HUES64 (cell line): ENCODE measurements at regions not wholly inside any gene's neighbourhood (a gene's known extent, or its start where the extent isn't known, plus 50 kb on each side); places are given as distances from the start of the nearest gene placed in this dataset.
"Not testable (repeated sequence)": the region's sequence is repeated elsewhere in the genome, so short reads cannot be mapped to it uniquely, and the experiment has no call there.

ENCODE experiments used
- H3K27ac ChIP-seq: 2 replicates; pipeline ENCODE4 v1.7.0; 2013; ENCODE audit warnings: low read depth, low read length, inconsistent platforms
- H3K27me3 ChIP-seq: 2 replicates; pipeline ENCODE4 v1.6.1; 2013; ENCODE audit warnings: mild to moderate bottlenecking, low read length; ENCODE audit not compliant: insufficient read depth
- H3K36me3 ChIP-seq: 2 replicates; pipeline ENCODE4 v1.6.1; 2013; ENCODE audit warnings: mild to moderate bottlenecking, low read length; ENCODE audit not compliant: insufficient read depth
- H3K4me1 ChIP-seq: 2 replicates; pipeline ENCODE4 v1.6.1; 2013; ENCODE audit warnings: mild to moderate bottlenecking, low read length, moderate library complexity; ENCODE audit not compliant: insufficient read depth
- H3K4me3 ChIP-seq: 2 replicates; pipeline ENCODE4 v1.5.1; 2013; ENCODE audit warnings: mild to moderate bottlenecking, low read length, moderate library complexity
- H3K9ac ChIP-seq: 2 replicates; pipeline ENCODE4 v1.6.1; 2013; ENCODE audit warnings: mild to moderate bottlenecking, low read depth, low read length
- H3K9me3 ChIP-seq: 2 replicates; pipeline ENCODE4 v1.6.1; 2013; ENCODE audit warnings: low read depth, low read length; ENCODE audit not compliant: insufficient read depth
- WGBS: fragments of 150-250, 120-280 bp; methylation state at CpG from one replicate; pipeline ENCODE4 v1.1.7; 2013; ENCODE audit warnings: missing lambda C conversion rate; 5-methylcytosine and 5-hydroxymethylcytosine counted together

- not testable (repeated sequence) for H3K36me3 ChIP-seq, H3K9me3 ChIP-seq, H3K4me3 ChIP-seq, H3K27me3 ChIP-seq, H3K27ac ChIP-seq, H3K9ac ChIP-seq, H3K4me1 ChIP-seq
- WGBS = 91% methylated on average over 41 of the region's 43 CpGs
These were observed 1547.2 kb downstream of the RPIA start for GRCh38 chr2:90238505-90239230.

- WGBS = 90% methylated on average over 3 of the region's 6 CpGs
- H3K9me3 ChIP-seq, H3K4me1 ChIP-seq, H3K36me3 ChIP-seq, H3K9ac ChIP-seq, H3K27me3 ChIP-seq, H3K4me3 ChIP-seq, H3K27ac ChIP-seq: not testable (repeated sequence)
These were observed 1548.3 kb downstream of the RPIA start for GRCh38 chr2:90239769-90240168.

- not testable (repeated sequence) for H3K27me3 ChIP-seq, H3K9ac ChIP-seq, H3K36me3 ChIP-seq, H3K4me1 ChIP-seq, H3K9me3 ChIP-seq, H3K27ac ChIP-seq
- WGBS = 90% methylated on average over 90 of the region's 94 CpGs
- peak overlapping the region; percentile 45 for H3K4me3 ChIP-seq
These were observed 1553.7 kb downstream of the RPIA start for GRCh38 chr2:90244902-90245765.

GRCh38 chr2:90248400-90248799, 1556.9 kb downstream of the RPIA start:
- not testable (repeated sequence) for H3K9me3 ChIP-seq, H3K4me1 ChIP-seq, H3K27me3 ChIP-seq, H3K4me3 ChIP-seq, H3K36me3 ChIP-seq, H3K27ac ChIP-seq, H3K9ac ChIP-seq
- whole genome bisulfite sequencing = 95% methylated on average over 8 of the region's 14 CpGs

- 79% methylated on average over 8 of the region's 8 CpGs for WGBS
- H3K4me1 ChIP-seq, H3K36me3 ChIP-seq, H3K27me3 ChIP-seq, H3K9ac ChIP-seq, H3K4me3 ChIP-seq, H3K27ac ChIP-seq, H3K9me3 ChIP-seq: not testable (repeated sequence)
These were observed 1558.9 kb downstream of the RPIA start for GRCh38 chr2:90250350-90250749.

GRCh38 chr2:90251576-90251975, 1560.1 kb downstream of the RPIA start:
- H3K4me1 ChIP-seq, H3K4me3 ChIP-seq, H3K9me3 ChIP-seq, H3K9ac ChIP-seq, H3K36me3 ChIP-seq, H3K27me3 ChIP-seq, H3K27ac ChIP-seq: not testable (repeated sequence)
- 89% methylated on average over 2 of the region's 2 CpGs for WGBS

GRCh38 chr2:90253306-90253705, 1561.8 kb downstream of the RPIA start:
- not testable (repeated sequence) for H3K4me3 ChIP-seq, H3K9me3 ChIP-seq, H3K27me3 ChIP-seq, H3K4me1 ChIP-seq, H3K36me3 ChIP-seq, H3K27ac ChIP-seq, H3K9ac ChIP-seq
- 81% methylated on average over 8 of the region's 8 CpGs for WGBS

- H3K9me3 ChIP-seq, H3K9ac ChIP-seq, H3K4me1 ChIP-seq, H3K36me3 ChIP-seq, H3K27me3 ChIP-seq, H3K27ac ChIP-seq, H3K4me3 ChIP-seq: not testable (repeated sequence)
- WGBS = 95% methylated on average over 1 of the region's 1 CpG
These were observed 1575.4 kb downstream of the RPIA start for GRCh38 chr2:90266888-90267287.

GRCh38 chr2:90287751-90288150, 1596.3 kb downstream of the RPIA start:
- not testable (repeated sequence) for H3K9ac ChIP-seq, H3K4me1 ChIP-seq, H3K27ac ChIP-seq, H3K4me3 ChIP-seq, H3K27me3 ChIP-seq, H3K36me3 ChIP-seq, H3K9me3 ChIP-seq

- H3K36me3 ChIP-seq, H3K9me3 ChIP-seq, H3K27ac ChIP-seq, H3K4me1 ChIP-seq, H3K27me3 ChIP-seq, H3K9ac ChIP-seq, H3K4me3 ChIP-seq: not testable (repeated sequence)
- WGBS = 91% methylated on average over 5 of the region's 7 CpGs
These were observed 1596.9 kb downstream of the RPIA start for GRCh38 chr2:90288396-90288795.

GRCh38 chr2:90289291-90289980, 1598.0 kb downstream of the RPIA start:
- H3K4me3 ChIP-seq, H3K27me3 ChIP-seq, H3K4me1 ChIP-seq, H3K27ac ChIP-seq, H3K36me3 ChIP-seq, H3K9me3 ChIP-seq, H3K9ac ChIP-seq: not testable (repeated sequence)
- WGBS = 81% methylated on average over 6 of the region's 6 CpGs
